HT-29 (cell line): ENCODE measurements at regions not wholly inside any gene's neighbourhood (a gene's known extent, or its start where the extent isn't known, plus 50 kb on each side); places are given as distances from the start of the nearest gene placed in this dataset.

ENCODE experiments used
- DNase-seq: peaks from one replicate; pipeline ENCODE4 v3.0.0-alpha.2; 2015; ENCODE audit warnings: low spot score

DNA sequence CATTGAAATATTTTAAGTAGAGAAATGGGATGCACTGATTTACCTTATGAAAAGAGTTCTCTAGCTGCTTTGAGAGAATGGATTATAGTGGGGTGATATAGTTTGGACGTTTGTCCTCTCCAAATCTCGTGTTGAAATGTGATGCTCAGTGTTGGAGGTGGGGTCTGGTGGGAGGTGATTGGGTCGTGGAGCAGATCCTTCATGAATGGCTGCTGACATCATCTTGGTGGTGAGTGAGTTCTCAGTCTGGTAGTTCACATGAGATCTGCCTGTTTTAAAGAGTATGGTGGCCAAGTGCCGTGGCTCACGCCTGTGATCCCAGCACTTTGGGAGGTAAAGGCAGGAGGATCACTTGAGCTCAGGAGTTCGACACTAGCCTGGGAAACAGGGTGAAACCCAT is 58.7 kb upstream of the SH3RF3 start:
- no peak for DNase-seq

- peak; percentile 4 for DNase-seq
These were observed 59.4 kb upstream of the SH3RF3 start for GRCh38 chr2:109069331-109070194.

- DNase-seq = no peak
These were observed 60.2 kb upstream of the SH3RF3 start for GRCh38 chr2:109068811-109069210.

DNA sequence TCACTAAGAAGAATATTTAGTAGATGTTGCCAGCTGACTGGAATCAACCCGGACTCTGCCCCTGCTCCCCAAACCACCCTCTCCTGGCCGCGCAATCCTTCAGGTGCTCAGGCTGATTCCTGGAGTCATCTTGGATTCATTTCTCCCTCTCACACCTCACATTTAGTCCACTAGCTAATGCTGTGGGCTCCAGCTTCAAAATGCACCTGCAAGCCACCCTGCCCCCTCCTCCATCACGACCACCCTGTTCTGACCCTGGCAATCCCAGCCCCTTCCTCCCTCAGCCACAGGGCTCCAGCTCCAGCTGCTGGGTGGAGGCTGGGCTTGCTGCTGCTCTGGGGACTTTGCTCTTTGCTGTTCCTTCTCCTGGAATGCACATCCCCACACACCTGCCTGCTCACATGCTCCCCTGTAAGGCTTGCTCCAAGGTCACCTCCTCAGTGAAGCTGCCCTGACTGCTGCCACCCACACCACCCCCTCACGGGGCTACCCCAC is 61.3 kb upstream of the SH3RF3 start:
- peak; percentile 9 for DNase-seq

- no peak for DNase-seq
These were observed 61.9 kb upstream of the SH3RF3 start for GRCh38 chr2:109066917-109067597.

GRCh38 chr2:109066501-109066900 is 62.5 kb upstream of the SH3RF3 start:
- no peak for DNase-seq

GRCh38 chr2:109065391-109065734 is 63.6 kb upstream of the SH3RF3 start:
- DNase-seq = no peak

DNA sequence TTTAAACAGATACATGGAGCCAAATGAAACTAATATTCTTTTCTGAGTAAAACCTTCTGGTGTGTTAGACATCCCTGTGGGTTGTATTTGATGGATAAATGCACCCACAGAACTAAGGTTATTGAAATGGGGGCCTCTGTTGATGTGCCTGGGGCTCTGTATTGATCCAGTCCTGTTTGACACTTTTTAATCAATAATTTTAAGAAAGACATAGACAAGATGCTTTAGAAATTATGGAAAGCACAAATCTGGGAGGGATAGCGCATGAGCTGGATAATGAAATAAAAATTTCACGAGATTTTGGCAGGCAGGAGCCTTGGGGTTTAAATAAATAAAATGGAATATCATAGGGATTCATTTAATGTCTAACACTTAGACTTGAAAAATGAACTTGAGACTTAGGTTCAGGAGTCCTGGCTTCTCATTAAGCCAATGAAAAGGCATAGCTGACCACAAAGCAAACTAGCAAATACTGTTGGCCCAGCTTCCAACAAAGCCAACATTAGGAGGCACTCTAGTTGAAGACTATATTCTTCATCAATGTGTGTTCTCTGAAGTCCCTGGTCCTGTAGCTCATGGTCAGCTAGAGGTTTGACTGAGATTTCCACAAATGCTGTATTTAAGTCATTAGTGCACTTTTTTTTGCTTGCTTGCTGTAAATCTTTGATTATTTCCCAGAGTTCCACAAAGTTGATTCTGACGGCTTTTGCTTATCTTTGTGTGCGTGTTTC is 64.2 kb upstream of the SH3RF3 start:
- DNase-seq = peak; percentile 9

DNA sequence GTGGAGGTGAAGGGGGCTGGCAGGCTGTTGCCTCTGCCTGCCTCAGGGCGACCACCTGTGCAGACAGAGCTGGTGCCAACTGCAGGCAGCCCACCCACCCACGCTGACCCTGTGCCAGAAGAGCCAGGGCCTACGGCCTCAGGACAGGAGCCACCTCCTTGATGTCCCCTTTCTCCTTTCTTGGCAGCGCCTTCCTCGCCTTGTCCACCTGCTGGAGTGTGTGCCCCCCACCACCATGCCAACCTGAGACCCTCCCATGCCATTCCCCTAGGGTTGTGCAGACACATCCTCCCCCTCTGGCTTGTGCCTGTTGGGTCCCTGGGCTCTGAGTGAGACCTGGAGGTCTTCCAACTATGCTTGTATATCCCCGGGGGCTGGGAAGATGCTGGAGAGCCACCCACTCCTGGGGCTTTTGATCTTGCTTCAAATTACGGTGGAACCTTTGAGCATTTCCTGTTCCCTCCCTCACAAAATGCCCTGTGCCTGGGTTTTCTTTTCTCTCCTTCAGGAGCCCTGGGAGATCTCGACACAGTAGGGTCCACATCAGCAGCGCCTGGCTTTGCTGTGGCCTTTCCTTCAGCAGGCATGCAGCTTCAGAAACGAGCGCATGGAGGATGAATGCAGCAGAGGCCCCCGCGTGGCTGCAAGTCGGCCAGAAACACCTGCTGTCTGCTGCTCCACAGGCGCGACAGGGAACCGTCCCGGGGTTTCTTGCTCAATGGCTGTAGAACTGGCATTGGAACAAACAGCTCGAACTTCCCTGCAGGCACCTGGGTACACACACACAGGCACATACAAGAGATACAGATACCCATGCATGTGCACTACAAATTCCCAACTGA is 65.9 kb upstream of the SH3RF3 start:
- DNase-seq = peak; percentile 41

- peak; percentile 28 for DNase-seq
These were observed 66.7 kb upstream of the SH3RF3 start for GRCh38 chr2:109062145-109062858.

- no peak for DNase-seq
These were observed 67.3 kb upstream of the SH3RF3 start for GRCh38 chr2:109061736-109062135.

GRCh38 chr2:109060496-109060895 is 68.5 kb upstream of the SH3RF3 start:
- DNase-seq = no peak

- DNase-seq = no peak
These were observed 69.4 kb upstream of the SH3RF3 start for GRCh38 chr2:109059474-109060165.

- no peak for DNase-seq
These were observed 69.8 kb upstream of the EDAR start for GRCh38 chr2:109058802-109059201.

GRCh38 chr2:109058191-109058632 is 69.2 kb upstream of the EDAR start:
- no peak for DNase-seq

DNA sequence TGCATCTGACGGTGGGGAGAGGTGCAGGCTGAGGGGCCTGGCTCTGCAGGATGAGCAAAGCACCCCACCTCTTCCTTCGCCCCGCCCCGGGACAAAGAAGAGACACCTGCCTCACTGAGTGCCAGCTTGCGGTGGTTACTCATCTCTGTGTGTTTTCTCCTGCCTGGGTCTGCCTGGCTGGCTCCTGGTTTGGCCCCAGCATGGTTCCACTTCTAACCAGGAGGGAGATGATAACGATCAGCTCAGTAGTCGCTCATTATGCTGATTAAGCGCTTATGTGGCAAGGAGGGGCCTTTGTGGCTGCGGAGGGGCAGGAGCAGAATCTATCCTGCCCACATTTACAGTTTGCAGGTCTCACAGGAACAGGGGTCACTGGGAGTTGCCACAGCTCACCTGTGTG is 68.7 kb upstream of the EDAR start:
- no peak for DNase-seq

DNA sequence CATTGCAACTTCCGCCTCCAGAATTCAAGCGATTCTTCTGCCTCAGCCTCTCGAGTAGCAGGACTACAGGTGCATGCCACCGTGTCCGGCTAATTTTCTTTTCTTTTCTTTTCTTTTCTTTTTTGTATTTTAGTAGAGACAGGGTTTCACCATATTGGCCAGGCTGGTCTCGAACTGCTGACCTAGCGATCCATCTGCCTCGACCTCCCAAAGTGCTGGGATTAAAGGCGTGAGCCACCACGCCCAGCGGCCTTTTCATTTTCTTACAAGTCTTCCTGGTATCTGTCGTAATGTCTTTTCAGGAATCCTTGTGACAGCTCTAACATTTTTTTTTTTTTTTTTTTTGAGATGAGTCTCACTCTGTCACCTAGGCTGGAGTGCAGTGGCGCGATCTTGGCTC is 66.4 kb upstream of the EDAR start:
- DNase-seq = no peak

DNA sequence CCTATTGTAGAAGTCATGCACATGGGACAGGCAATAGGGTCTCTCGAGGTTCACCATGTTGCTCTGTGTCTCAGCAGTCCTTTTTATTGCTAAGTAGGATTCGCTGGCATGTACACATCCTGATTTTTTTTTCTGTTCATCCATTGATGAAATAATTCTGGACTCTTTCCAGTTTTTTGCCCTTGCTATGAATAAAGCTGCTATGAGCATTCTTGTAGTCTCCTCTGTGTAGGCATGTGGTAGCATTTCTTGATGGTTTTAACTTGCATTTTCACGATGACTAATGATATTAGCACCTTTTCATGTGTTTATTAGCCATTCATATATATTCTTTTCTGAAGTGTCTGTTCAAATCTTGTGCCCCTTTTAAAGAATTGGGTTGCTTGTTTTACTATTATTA is 65.8 kb upstream of the EDAR start:
- no peak for DNase-seq

- no peak for DNase-seq
These were observed 64.7 kb upstream of the EDAR start for GRCh38 chr2:109053716-109054115.

GRCh38 chr2:109052922-109053321 is 63.9 kb upstream of the EDAR start:
- no peak for DNase-seq
